MM.1S (cell line): ENCODE measurements at regions not wholly inside any gene's neighbourhood (a gene's known extent, or its start where the extent isn't known, plus 50 kb on each side); places are given as distances from the start of the nearest gene placed in this dataset.

Experiments used
- DNase-seq: peaks from one replicate; pipeline ENCODE4 v3.0.0-alpha.2; 2015
- H2AFZ ChIP-seq: fragments of 300-600 bp; sonication (generic); 2 replicates; pipeline ENCODE4 v1.6.0; 2016; ENCODE audit warnings: antibody characterized with exemption, low read length
- H3F3A ChIP-seq: fragments of 300-600 bp; sonication (generic); 2 replicates; pipeline ENCODE4 v1.6.1; 2016; ENCODE audit warnings: mild to moderate bottlenecking, antibody characterized with exemption, low read length, moderate library complexity, mixed read lengths; ENCODE audit not compliant: insufficient read depth
- H3K27ac ChIP-seq: fragments of 300-600 bp; sonication (generic); 2 replicates; pipeline ENCODE4 v1.5.1; 2016; ENCODE audit warnings: mild to moderate bottlenecking, low read length
- H3K27me3 ChIP-seq: fragments of 300-600 bp; sonication (generic); replicated peaks from 2 replicates; pipeline ENCODE4 v1.6.0; 2016; ENCODE audit warnings: low read length; ENCODE audit not compliant: insufficient read depth
- H3K36me3 ChIP-seq: fragments of 300-600 bp; sonication (generic); replicated peaks from 2 replicates; pipeline ENCODE4 v1.6.1; 2016; ENCODE audit warnings: mild to moderate bottlenecking, low read length, mixed read lengths; ENCODE audit not compliant: insufficient read depth
- H3K4me1 ChIP-seq: fragments of 300-600 bp; sonication (generic); 2 replicates; pipeline ENCODE4 v1.6.1; 2016; ENCODE audit warnings: low read length, mixed read lengths
- H3K4me2 ChIP-seq: fragments of 300-600 bp; sonication (generic); 2 replicates; pipeline ENCODE4 v1.6.0; 2016; ENCODE audit warnings: low read depth, low read length
- H3K4me3 ChIP-seq: fragments of 300-600 bp; sonication (generic); 2 replicates; pipeline ENCODE4 v1.5.1; 2016; ENCODE audit warnings: low read length, mixed read lengths
- H3K79me2 ChIP-seq: fragments of 300-600 bp; sonication (generic); 2 replicates; pipeline ENCODE4 v1.6.1; 2016; ENCODE audit warnings: mixed run types, low read length, mixed read lengths
- H3K9ac ChIP-seq: fragments of 300-600 bp; sonication (generic); 2 replicates; pipeline ENCODE4 v1.6.1; 2016; ENCODE audit warnings: low read length, mixed read lengths
- H3K9me2 ChIP-seq: fragments of 300-600 bp; sonication (generic); replicated peaks from 2 replicates; pipeline ENCODE4 v1.6.1; 2016; ENCODE audit warnings: mild to moderate bottlenecking, low read length, mixed read lengths; ENCODE audit not compliant: insufficient read depth
- H3K9me3 ChIP-seq: fragments of 300-600 bp; sonication (generic); replicated peaks from 2 replicates; pipeline ENCODE4 v1.6.1; 2016; ENCODE audit warnings: mild to moderate bottlenecking, low read length, mixed read lengths; ENCODE audit not compliant: insufficient read depth
- H4K20me1 ChIP-seq: fragments of 300-600 bp; sonication (generic); 2 replicates; pipeline ENCODE4 v1.6.1; 2016; ENCODE audit warnings: mild to moderate bottlenecking, low read length, moderate library complexity, mixed read lengths; ENCODE audit not compliant: insufficient read depth
- CTCF ChIP-seq: fragments of 300-600 bp; sonication (generic); IDR thresholded peaks from 2 replicates; pipeline ENCODE4 v1.5.1; 2016; ENCODE audit warnings: antibody characterized with exemption, low read length, mixed read lengths
- EZH2 ChIP-seq: fragments of 300-600 bp; sonication (generic); optimal IDR thresholded peaks from 2 replicates; pipeline ENCODE3; 2017; ENCODE audit warnings: low read depth, mild to moderate bottlenecking, antibody characterized with exemption, low read length, mixed read lengths
- EZH2phosphoT487 ChIP-seq: fragments of 300-600 bp; sonication (generic); IDR thresholded peaks from 2 replicates; pipeline ENCODE4 v1.6.1; 2018; ENCODE audit warnings: antibody characterized with exemption, low read length

GRCh38 chr3:22935040-22935439, 268.1 kb upstream of the UBE2E2 start:
- no peaks in the 10 kb centered on the region for H3K27me3 ChIP-seq

DNA sequence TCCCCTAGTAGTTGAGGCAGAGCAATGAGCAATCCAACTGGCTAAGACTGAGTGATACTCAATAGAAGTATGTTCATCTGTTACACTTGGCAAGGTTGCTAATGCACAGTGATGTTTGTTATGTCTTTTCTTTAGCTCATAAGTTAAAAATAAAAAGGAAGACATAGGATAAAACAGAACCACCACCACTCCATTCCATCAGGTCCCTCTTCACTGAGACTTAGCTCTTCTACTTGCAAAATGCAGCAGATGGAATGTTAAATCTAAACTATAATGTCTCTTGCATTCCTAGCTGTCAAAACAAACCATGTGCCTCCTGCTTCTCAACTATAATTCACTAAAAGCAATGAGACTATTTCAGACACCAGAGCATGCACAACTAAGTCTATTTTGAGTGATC, 265.6 kb upstream of the UBE2E2 start:
- H3K79me2 ChIP-seq = no peaks in the 10 kb centered on the region
- no peak overlapping the region for H3K4me2 ChIP-seq
- H3K9me2 ChIP-seq = no peaks in the 10 kb centered on the region
- H3K27me3 ChIP-seq = no peaks in the 10 kb centered on the region
- no peak overlapping the region for H3K9ac ChIP-seq
- no peak overlapping the region for H3K4me3 ChIP-seq
- H3K27ac ChIP-seq = no peak overlapping the region
- TF ChIP-seq EZH2 = no peak
- TF ChIP-seq CTCF = no peak
- no peak for TF ChIP-seq EZH2phosphoT487
- H3K4me1 ChIP-seq = no peaks in the 10 kb centered on the region
- H3K36me3 ChIP-seq = no peaks in the 10 kb centered on the region
- no peaks in the 10 kb centered on the region for H4K20me1 ChIP-seq
- H3F3A ChIP-seq = no peaks in the 10 kb centered on the region
- DNase-seq = no peak
- H3K9me3 ChIP-seq = no peaks in the 10 kb centered on the region
- no peak overlapping the region for H2AFZ ChIP-seq

More at GRCh38 chr3:22935040-22935439, 268.1 kb upstream of the UBE2E2 start:
- no peaks in the 10 kb centered on the region for H3F3A ChIP-seq
- DNase-seq = no peak
- no peaks in the 10 kb centered on the region for H3K9me2 ChIP-seq
- H3K4me2 ChIP-seq = no peak overlapping the region
- no peak overlapping the region for H3K9ac ChIP-seq
- no peak overlapping the region for H3K27ac ChIP-seq
- H3K79me2 ChIP-seq = no peaks in the 10 kb centered on the region
- TF ChIP-seq CTCF (no peak), EZH2 (no peak), EZH2phosphoT487 (no peak)
- no peaks in the 10 kb centered on the region for H3K4me1 ChIP-seq
- H2AFZ ChIP-seq = no peak overlapping the region
- H3K9me3 ChIP-seq = no peaks in the 10 kb centered on the region
- H3K4me3 ChIP-seq = no peak overlapping the region
- no peaks in the 10 kb centered on the region for H3K36me3 ChIP-seq
- H4K20me1 ChIP-seq = no peaks in the 10 kb centered on the region

GRCh38 chr3:22938739-22939138, 264.4 kb upstream of the UBE2E2 start:
- no peak for DNase-seq
- no peaks in the 10 kb centered on the region for H3K9me3 ChIP-seq
- no peaks in the 10 kb centered on the region for H4K20me1 ChIP-seq
- no peaks in the 10 kb centered on the region for H3F3A ChIP-seq
- H3K4me3 ChIP-seq = no peak overlapping the region
- no peaks in the 10 kb centered on the region for H3K36me3 ChIP-seq
- no peak overlapping the region for H3K9ac ChIP-seq
- H3K27me3 ChIP-seq = no peaks in the 10 kb centered on the region
- no peaks in the 10 kb centered on the region for H3K4me1 ChIP-seq
- H2AFZ ChIP-seq = no peak overlapping the region
- H3K27ac ChIP-seq = no peak overlapping the region
- H3K79me2 ChIP-seq = no peaks in the 10 kb centered on the region
- H3K9me2 ChIP-seq = no peaks in the 10 kb centered on the region
- no peak overlapping the region for H3K4me2 ChIP-seq
- TF ChIP-seq EZH2 = no peak
- TF ChIP-seq CTCF = no peak
- no peak for TF ChIP-seq EZH2phosphoT487
